Activated CD4-positive, alpha-beta T cell treated with anti-CD3 and anti-CD28 coated beads, Interleukin-2, amount 10 ng/mL, durations not matched to agents 7 days and 5 days (primary cell): ENCODE measurements at regions not wholly inside any gene's neighbourhood (a gene's known extent, or its start where the extent isn't known, plus 50 kb on each side); places are given as distances from the start of the nearest gene placed in this dataset.
A peak's percentile ranks its signal among the peaks of the same experiment; 100 is the strongest.
"Not testable (repeated sequence)": the region's sequence is repeated elsewhere in the genome, so short reads cannot be mapped to it uniquely, and the experiment has no call there.

Source experiments
- CTCF ChIA-PET: fragments of 350-600 bp; sonication (Branson Sonifier 250); formaldehyde crosslinking; loops from one replicate; lab custom pipeline; 2021; ENCODE audit warnings: antibody characterized with exemption; lab: Charles Lee
- POLR2A ChIA-PET: fragments of 350-600 bp; sonication (Branson Sonifier 250); formaldehyde crosslinking; loops from one replicate; lab custom pipeline; 2021; ENCODE audit warnings: antibody characterized with exemption; lab: Charles Lee
- DNase-seq: peaks from one replicate; pipeline ENCODE4 v3.0.0-alpha.2; 2020
- H3K27ac Mint-ChIP-seq: one replicate; pipeline ENCODE4 v1.8.0; 2021; ENCODE audit warnings: mild to moderate bottlenecking, moderate library complexity, mixed read lengths
- H3K27me3 Mint-ChIP-seq: one replicate; pipeline ENCODE4 v1.8.0; 2021; ENCODE audit warnings: mixed read lengths
- H3K36me3 Mint-ChIP-seq: one replicate; pipeline ENCODE4 v1.8.0; 2021; ENCODE audit warnings: low read depth, mixed read lengths
- H3K4me1 Mint-ChIP-seq: one replicate; pipeline ENCODE4 v1.8.0; 2021; ENCODE audit warnings: mixed read lengths
- H3K4me3 Mint-ChIP-seq: one replicate; pipeline ENCODE4 v1.8.0; 2021; ENCODE audit warnings: mild to moderate bottlenecking, moderate library complexity, mixed read lengths
- H3K9me3 Mint-ChIP-seq: one replicate; pipeline ENCODE4 v1.8.0; 2021; ENCODE audit warnings: mixed read lengths

DNA sequence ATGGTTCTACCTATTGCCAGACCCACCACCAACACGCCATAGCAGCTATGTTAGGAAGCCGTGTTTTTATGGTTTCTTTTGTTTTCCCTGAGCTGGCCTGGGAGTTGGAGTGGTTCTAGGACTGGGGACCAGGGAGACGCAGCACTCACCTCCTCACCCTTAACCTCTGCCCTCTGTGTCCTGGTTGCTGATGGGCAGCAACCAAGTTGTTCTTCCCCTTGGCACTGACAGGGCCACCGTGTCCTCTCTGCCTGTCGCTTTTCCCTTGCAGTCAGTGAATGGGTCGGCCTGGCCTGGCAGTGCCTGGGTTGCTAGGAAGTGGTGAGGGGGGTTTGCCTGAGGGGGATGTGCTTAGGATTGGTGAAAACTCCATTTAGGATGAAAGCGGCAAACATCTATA is 197.1 kb upstream of the GATA6 start:
- ChIA-PET POLR2A (no interaction called here), CTCF (no interaction called here)
- Mint-ChIP-seq H3K9me3 (no peaks in the 10 kb centered on the region), H3K4me3 (no peak overlapping the region), H3K27ac (no peak overlapping the region), H3K4me1 (no peaks in the 10 kb centered on the region), H3K27me3 (no peaks in the 10 kb centered on the region), H3K36me3 (no peaks in the 10 kb centered on the region)
- no peak for DNase-seq

DNA sequence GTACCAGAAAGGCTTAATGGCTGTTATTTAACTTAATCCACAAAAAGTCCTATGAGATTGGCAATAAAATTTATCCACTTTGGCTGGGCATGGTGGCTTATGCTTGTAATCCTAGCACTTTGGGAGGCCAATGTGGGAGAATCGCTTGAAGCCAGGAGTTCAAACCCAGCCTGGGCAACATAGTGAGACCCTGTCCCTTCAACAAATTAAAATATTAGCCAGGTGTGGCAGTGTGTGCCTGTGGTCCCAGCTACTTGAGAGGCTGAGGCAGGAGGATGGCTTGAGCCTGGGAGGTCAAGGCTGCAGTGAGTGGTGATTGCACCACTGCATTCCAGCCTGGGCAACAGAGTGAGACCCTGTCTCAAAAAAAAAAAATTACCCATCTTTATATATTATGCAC is 193.4 kb upstream of the GATA6 start:
- H3K27me3 Mint-ChIP-seq, H3K27ac Mint-ChIP-seq, CTCF ChIA-PET, H3K9me3 Mint-ChIP-seq, DNase-seq, H3K36me3 Mint-ChIP-seq, POLR2A ChIA-PET, H3K4me3 Mint-ChIP-seq, H3K4me1 Mint-ChIP-seq: not testable (repeated sequence)

DNA sequence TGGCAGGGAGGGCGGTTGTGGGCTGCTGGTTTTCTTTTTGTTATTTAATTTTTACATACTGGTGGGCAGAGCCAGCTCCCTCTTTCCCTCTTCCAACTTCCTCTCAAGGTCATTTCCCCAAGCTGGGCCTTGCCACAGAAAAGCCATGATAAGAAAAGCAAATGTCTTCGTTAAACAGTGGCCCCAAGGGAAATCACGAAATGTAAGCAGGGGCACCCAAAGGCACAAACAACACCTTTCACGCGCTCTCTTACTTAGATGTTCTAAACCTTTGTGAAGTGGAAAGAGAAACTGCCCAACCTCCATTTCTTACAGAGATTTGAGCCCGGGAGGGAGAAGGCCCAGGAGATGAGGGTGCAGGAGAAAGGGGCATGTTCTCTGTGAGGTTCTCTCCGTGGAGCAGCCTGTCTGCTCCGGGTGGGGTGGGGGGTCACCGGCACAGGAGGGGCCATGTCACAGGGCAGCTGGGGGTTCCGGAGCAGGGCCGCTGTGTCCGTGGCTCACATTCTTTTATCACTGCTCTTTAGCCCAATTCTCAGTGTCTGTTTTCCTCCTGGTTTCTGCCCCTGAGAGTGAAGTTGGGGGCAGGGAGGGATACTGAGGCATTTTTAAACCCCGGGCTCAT is 190.7 kb upstream of the GATA6 start:
- ChIA-PET CTCF (no interaction called here), POLR2A (no interaction called here)
- Mint-ChIP-seq H3K4me1 (no peaks in the 10 kb centered on the region), H3K4me3 (no peak overlapping the region), H3K36me3 (no peaks in the 10 kb centered on the region), H3K9me3 (no peaks in the 10 kb centered on the region), H3K27me3 (no peaks in the 10 kb centered on the region), H3K27ac (no peak overlapping the region)
- no peak for DNase-seq

DNA sequence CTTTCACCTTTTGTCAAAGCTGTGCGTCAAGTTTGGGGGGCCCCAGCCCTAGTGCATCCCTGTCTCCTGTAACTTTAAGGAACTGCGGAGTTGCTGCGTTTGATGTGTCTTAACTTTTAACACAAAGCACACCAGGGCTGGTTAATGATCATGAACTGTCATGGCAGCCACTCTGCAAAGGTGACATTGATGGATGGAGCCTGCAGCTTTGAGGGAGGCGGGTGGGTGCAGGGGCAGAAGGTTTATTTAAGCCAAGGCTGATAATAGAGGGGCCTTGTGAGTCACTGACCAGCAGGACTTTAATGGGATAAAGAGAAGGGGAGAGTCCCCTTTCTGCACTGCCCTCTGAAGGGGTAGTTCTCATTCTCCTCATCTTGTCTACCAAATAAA is 190.2 kb upstream of the GATA6 start:
- H3K9me3 Mint-ChIP-seq: no peaks in the 10 kb centered on the region
- POLR2A ChIA-PET: no interaction called here
- no peaks in the 10 kb centered on the region for H3K27me3 Mint-ChIP-seq
- H3K4me1 Mint-ChIP-seq: no peaks in the 10 kb centered on the region
- no peak for DNase-seq
- no peaks in the 10 kb centered on the region for H3K36me3 Mint-ChIP-seq
- CTCF ChIA-PET: no interaction called here
- no peak overlapping the region for H3K27ac Mint-ChIP-seq
- H3K4me3 Mint-ChIP-seq: no peak overlapping the region

DNA sequence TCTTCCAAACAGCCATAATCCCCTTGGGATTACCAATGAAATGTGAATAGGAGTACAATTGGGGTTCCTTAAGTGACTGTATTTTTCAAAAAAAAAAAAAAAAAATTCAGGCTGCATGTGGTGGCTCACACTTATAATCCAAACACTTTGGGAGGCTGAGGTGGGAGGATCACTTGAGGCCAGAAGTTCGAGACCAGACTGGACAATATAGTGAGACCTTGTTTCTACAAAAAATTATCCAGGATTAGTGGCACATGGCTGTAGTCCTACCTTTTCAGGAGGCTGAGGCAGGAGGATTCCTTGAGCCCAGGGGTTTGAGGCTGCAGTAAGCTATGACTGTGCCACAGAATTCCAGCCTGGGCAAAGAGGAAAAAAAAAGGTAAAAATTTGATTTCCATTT is 189.6 kb upstream of the GATA6 start:
- Mint-ChIP-seq H3K9me3 (no peaks in the 10 kb centered on the region), H3K4me1 (no peaks in the 10 kb centered on the region), H3K36me3 (no peaks in the 10 kb centered on the region), H3K27me3 (no peaks in the 10 kb centered on the region), H3K27ac (no peak overlapping the region), H3K4me3 (no peak overlapping the region)
- no peak for DNase-seq
- CTCF ChIA-PET: interaction anchor here (0.6 kb wide), 1 partner anchor 9 kb away, joined by 3 read pairs; no protein-coding TSS in a partner anchor
- POLR2A ChIA-PET: no interaction called here

DNA sequence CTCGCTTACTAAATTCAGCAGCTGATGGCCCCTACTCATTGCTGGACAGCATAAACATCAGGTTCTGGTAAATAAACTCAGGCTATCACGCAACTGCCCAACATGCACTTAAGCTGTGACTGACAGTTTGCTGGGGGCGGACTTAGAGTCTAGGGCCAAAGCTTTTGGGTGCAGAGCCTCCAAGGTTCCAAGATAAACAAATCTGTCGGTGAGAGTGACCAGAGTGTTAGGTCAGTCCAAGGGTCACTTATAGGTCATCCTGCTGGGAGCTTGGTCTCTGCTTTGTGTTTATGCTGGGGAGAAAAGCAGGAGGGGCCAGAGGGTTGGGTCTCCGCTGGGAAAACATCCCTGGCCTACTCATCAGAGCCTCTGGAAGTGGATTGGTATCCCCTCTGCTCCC is 188.6 kb upstream of the GATA6 start:
- no peak overlapping the region for H3K4me3 Mint-ChIP-seq
- ChIA-PET CTCF (no interaction called here), POLR2A (no interaction called here)
- no peaks in the 10 kb centered on the region for H3K27me3 Mint-ChIP-seq
- H3K27ac Mint-ChIP-seq: no peak overlapping the region
- no peaks in the 10 kb centered on the region for H3K4me1 Mint-ChIP-seq
- H3K9me3 Mint-ChIP-seq: no peaks in the 10 kb centered on the region
- DNase-seq: no peak
- H3K36me3 Mint-ChIP-seq: no peaks in the 10 kb centered on the region

DNA sequence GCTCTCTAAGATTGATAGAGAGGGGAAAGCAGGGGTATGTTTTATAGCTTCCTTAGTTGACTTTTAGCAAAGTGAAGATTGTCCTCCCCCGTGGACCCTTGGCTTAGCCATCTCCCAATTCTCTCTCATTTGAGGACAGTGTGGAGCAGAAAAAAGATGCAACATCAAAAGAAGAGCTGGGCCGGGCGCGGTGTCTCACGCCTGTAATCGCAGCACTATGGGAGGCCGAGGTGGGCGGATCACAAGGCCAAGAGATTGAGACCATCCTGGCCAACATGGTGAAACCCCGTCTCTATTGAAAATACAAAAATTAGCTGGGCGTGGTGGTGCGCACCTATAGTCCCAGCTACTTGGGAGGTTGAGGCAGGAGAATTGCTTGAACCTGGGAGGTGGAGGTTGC is 187.9 kb upstream of the GATA6 start:
- H3K9me3 Mint-ChIP-seq, CTCF ChIA-PET, POLR2A ChIA-PET, H3K27ac Mint-ChIP-seq, DNase-seq, H3K4me3 Mint-ChIP-seq, H3K4me1 Mint-ChIP-seq, H3K27me3 Mint-ChIP-seq, H3K36me3 Mint-ChIP-seq: not testable (repeated sequence)

DNA sequence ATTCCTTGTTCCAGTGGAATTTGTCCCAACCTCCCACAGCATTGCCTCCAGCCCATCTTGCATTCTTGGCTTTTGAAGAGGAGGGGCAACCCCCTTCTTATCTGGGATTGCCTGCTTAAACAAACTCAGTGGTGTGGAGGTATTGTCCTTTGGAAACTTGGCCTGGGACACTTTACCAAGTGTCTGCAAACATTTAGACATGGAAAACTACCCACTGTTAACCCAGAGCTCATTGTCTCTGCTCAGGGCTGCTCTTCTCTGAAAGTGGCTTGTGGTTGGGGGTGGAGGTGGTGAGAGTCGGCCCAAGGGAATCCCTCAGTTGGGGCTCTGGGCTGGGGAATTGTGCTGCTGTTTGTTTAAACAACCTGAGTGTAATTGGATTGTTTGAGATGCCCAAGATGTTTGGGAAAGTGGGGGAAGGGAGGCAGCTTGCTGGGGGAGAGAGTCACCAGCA is 178.3 kb upstream of the GATA6 start:
- no peaks in the 10 kb centered on the region for H3K9me3 Mint-ChIP-seq
- CTCF ChIA-PET: no interaction called here
- POLR2A ChIA-PET: no interaction called here
- no peaks in the 10 kb centered on the region for H3K27me3 Mint-ChIP-seq
- H3K4me3 Mint-ChIP-seq: no peak overlapping the region
- H3K4me1 Mint-ChIP-seq: no peaks in the 10 kb centered on the region
- H3K27ac Mint-ChIP-seq: no peak overlapping the region
- no peak for DNase-seq
- H3K36me3 Mint-ChIP-seq: no peaks in the 10 kb centered on the region

DNA sequence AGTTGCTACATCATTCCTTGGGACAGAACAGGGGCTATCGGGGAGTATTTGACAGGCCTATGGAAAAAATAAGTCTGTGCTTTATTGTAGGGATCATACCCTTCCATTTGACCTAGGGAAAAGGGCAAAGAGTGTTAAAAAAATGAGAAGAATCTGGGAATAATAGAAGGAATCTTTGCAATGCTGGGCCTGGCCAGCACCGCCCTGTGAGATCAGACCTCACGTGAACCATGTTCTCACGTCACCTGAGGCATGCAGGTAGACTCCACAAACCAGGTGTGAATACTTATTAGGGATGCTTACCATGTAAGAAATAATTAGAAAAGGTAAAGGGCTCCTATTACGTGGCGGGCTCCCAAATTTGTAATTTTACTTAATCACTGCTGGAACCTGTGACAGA is 177.5 kb upstream of the GATA6 start:
- no peak overlapping the region for H3K4me3 Mint-ChIP-seq
- no peak overlapping the region for H3K27ac Mint-ChIP-seq
- H3K36me3 Mint-ChIP-seq: no peaks in the 10 kb centered on the region
- no peaks in the 10 kb centered on the region for H3K27me3 Mint-ChIP-seq
- H3K4me1 Mint-ChIP-seq: no peaks in the 10 kb centered on the region
- no peaks in the 10 kb centered on the region for H3K9me3 Mint-ChIP-seq
- ChIA-PET CTCF (interaction anchor here (0.5 kb wide), 1 partner anchor 42 kb away, joined by 3 read pairs; no protein-coding TSS in a partner anchor), POLR2A (no interaction called here)
- no peak for DNase-seq

DNA sequence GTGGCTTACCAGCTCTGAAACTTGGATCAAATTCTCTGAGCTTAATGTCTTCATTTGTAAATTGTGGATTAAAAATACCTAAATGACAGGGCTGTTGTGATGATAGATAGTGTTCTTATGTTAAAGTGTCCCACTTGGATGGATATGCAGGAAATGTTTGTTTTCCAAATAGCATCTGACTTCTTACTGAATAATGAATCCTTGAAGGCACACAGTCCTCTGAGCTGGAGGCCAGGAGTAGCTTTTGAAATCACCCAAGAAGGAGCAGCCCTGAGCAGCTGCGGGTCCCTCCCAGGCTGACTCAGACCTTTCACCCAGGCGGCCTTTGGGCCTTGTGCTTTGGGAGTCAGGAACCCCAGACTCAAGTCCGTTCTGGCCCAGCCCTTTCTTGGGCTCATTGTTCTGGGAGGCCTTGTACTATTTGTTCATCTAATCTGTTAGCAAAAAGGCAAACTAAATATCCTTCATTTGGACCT is 173.0 kb upstream of the GATA6 start:
- no peak for DNase-seq
- Mint-ChIP-seq H3K27me3 (no peaks in the 10 kb centered on the region), H3K27ac (no peak overlapping the region), H3K36me3 (no peaks in the 10 kb centered on the region), H3K9me3 (no peaks in the 10 kb centered on the region), H3K4me3 (no peak overlapping the region), H3K4me1 (no peaks in the 10 kb centered on the region)
- CTCF ChIA-PET: no interaction called here
- POLR2A ChIA-PET: no interaction called here

DNA sequence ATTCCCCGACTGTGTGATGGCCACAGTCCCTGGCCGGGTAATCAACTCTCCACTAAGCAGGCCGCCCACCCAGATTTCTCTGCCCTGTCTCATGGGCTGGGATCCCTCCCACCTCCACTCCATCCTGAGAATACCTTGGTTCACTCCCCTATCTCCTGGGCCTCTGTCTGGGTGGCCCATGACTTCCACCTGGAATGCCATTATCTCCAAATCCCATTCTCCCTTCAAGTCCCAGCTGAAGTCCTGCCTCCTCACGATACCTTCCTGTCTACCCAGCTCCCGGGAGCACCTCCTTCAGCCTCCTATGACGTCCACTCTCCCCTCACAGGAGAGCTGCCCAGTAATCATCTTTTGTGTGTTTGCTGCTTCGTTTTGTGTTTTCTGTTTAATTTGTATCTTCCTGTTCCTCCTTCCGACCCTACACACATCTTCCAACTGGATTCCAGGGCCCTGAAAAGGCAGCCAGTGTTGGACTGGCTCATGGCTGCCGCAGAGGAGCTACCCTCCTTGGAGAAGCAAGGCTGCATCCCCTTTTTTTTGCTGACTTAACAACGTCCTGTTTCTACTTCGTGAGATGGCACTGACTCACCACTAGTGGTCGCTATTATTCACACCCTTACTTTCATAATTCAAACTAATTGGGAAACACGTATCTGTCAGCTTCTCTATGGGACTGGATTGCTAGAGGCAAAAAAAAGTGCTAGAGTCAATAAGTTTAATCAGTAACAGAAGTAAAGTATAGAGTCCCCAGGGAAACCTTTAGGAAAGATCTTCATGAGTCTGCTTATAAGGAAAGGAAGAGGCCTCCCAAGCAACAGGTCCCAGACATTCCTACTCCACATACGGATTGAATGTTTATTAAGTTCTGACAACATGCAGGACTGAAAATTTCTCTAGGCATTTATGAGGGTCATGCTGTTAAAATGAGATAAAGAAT is 171.9 kb upstream of the GATA6 start:
- Mint-ChIP-seq H3K27ac (no peak overlapping the region), H3K9me3 (no peaks in the 10 kb centered on the region), H3K27me3 (no peaks in the 10 kb centered on the region), H3K4me1 (no peaks in the 10 kb centered on the region), H3K4me3 (no peak overlapping the region), H3K36me3 (no peaks in the 10 kb centered on the region)
- ChIA-PET POLR2A (no interaction called here), CTCF (interaction anchor here (0.8 kb wide), 1 partner anchor 508 kb away, joined by 3 read pairs; no protein-coding TSS in a partner anchor)
- DNase-seq: no peak

DNA sequence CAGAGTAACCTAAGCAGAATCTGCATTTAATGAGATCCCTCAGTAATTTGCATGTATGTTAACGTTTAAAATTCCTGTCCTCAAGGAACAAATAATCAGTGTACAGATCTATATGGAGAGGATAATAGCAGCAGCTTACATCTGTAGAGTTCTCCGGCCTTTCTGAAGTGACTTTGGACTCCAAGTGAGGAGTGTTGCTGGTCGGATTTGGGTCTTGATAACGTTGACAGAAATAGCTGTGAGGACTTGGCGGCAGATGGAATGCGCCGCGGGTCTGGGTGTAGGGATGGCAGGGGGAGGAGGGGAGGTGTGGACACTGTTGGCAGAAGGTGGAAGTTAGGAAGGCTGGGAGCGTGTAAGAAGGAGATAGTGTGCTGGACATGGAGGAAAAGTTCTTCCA is 170.9 kb upstream of the GATA6 start:
- Mint-ChIP-seq H3K27me3 (no peaks in the 10 kb centered on the region), H3K36me3 (no peaks in the 10 kb centered on the region), H3K4me3 (no peak overlapping the region), H3K9me3 (no peaks in the 10 kb centered on the region), H3K4me1 (no peaks in the 10 kb centered on the region), H3K27ac (peak overlapping the region; percentile 19)
- CTCF ChIA-PET: interaction anchor here (0.8 kb wide), 2 partner anchors 24 to 509 kb away, joined by 3 read pairs; no protein-coding TSS in a partner anchor
- POLR2A ChIA-PET: no interaction called here
- DNase-seq: no peak

DNA sequence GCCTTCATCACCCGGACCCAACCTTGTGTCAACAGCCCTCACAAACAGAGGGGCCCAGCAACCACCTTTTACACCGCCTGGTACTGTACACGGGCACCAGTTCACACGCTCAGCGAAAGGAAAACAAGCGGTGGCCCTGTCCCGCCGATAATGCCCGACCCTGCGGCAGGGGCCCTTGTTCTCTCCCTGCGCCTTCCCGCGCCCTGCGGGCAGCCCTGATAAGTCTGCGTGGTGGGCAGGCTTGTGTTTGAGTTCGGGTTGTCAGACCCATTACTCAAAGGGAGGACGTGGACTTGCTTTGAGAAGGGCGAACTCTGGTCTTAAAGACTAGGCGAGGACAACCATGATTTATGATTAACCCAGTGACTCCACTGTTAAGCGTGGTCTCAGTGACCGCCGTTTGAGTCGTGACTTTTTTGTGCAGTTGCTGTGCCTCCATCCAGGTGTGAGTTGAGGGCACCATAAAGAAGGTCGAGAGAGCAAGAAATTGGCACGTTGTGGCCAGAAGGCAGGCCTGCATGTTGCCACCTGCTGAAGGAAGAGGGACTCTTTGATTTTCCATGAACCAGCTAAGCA is 167.4 kb upstream of the GATA6 start:
- DNase-seq: no peak
- H3K27me3 Mint-ChIP-seq: no peaks in the 10 kb centered on the region
- ChIA-PET POLR2A (no interaction called here), CTCF (no interaction called here)
- no peak overlapping the region for H3K27ac Mint-ChIP-seq
- no peak overlapping the region for H3K4me3 Mint-ChIP-seq
- no peaks in the 10 kb centered on the region for H3K36me3 Mint-ChIP-seq
- no peaks in the 10 kb centered on the region for H3K9me3 Mint-ChIP-seq
- H3K4me1 Mint-ChIP-seq: no peaks in the 10 kb centered on the region
